ENCODE measurements at regions not wholly inside any gene's neighbourhood (a gene's known extent, or its start where the extent isn't known, plus 50 kb on each side); places are given as distances from the start of the nearest gene placed in this dataset.

DNA sequence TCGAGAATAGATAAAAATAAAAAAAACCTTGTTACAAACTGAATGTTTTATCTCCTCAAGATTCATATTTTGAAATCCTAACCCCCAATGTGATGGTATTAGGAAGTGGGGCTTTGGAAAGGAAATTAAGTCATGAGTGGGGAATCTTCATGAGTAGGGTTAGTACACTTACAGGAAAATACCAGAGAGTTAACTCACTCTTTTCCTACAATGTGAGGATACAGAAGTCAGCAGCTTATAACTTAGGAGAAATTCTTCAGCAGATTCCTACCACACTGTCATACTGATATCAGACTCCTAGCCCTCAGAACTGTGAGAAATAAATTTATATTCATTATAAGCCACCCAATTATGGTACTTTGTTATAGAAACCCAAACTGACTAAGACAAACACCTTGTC is 453.1 kb downstream of the GBE1 start:
- Histone ChIP-seq H3K9me3 (ENCODE audit: control insufficient read depth, insufficient read depth, low read depth, low read length) (no peaks in the 10 kb centered on the region), H3K36me3 (ENCODE audit: control insufficient read depth, insufficient read depth, low read length) (no peaks in the 10 kb centered on the region), H3K27me3 (ENCODE audit: control insufficient read depth, insufficient read depth, low read length) (no peaks in the 10 kb centered on the region), H3K4me3 (ENCODE audit: low read depth in 2 of 2, low read length in 2 of 2) (no peak overlapping the region), H3K4me1 (ENCODE audit: control insufficient read depth, insufficient read depth, low read length) (no peaks in the 10 kb centered on the region), H3K27ac (ENCODE audit: low read length) (no peak overlapping the region)
- intact Hi-C loops (cut with micrococcal nuclease; ENCODE audit: unreplicated experiment) = no loop called here
- POLR2A ChIA-PET = no interaction called here
- TF ChIP-seq TCF7L2 (IDR thresholded peaks at IDR 0.05; ENCODE audit: low read depth, low read length) (no peak), SIN3A (IDR thresholded peaks at IDR 0.05; ENCODE audit: borderline replicate concordance, insufficient read depth, low read depth, low read length) (no peak), POLR2AphosphoS5 (IDR thresholded peaks at IDR 0.05; ENCODE audit: low read depth, low read length) (no peak)
- TF ChIP-seq, protein P1, sequence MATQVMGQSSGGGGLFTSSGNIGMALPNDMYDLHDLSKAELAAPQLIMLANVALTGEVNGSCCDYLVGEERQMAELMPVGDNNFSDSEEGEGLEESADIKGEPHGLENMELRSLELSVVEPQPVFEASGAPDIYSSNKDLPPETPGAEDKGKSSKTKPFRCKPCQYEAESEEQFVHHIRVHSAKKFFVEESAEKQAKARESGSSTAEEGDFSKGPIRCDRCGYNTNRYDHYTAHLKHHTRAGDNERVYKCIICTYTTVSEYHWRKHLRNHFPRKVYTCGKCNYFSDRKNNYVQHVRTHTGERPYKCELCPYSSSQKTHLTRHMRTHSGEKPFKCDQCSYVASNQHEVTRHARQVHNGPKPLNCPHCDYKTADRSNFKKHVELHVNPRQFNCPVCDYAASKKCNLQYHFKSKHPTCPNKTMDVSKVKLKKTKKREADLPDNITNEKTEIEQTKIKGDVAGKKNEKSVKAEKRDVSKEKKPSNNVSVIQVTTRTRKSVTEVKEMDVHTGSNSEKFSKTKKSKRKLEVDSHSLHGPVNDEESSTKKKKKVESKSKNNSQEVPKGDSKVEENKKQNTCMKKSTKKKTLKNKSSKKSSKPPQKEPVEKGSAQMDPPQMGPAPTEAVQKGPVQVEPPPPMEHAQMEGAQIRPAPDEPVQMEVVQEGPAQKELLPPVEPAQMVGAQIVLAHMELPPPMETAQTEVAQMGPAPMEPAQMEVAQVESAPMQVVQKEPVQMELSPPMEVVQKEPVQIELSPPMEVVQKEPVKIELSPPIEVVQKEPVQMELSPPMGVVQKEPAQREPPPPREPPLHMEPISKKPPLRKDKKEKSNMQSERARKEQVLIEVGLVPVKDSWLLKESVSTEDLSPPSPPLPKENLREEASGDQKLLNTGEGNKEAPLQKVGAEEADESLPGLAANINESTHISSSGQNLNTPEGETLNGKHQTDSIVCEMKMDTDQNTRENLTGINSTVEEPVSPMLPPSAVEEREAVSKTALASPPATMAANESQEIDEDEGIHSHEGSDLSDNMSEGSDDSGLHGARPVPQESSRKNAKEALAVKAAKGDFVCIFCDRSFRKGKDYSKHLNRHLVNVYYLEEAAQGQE (IDR thresholded peaks at IDR 0.05; ENCODE audit: insufficient read depth in 1 of 2, low read depth in 2 of 2, low read length in 1 of 2) = no peak
- TF ChIP-seq, protein P2, sequence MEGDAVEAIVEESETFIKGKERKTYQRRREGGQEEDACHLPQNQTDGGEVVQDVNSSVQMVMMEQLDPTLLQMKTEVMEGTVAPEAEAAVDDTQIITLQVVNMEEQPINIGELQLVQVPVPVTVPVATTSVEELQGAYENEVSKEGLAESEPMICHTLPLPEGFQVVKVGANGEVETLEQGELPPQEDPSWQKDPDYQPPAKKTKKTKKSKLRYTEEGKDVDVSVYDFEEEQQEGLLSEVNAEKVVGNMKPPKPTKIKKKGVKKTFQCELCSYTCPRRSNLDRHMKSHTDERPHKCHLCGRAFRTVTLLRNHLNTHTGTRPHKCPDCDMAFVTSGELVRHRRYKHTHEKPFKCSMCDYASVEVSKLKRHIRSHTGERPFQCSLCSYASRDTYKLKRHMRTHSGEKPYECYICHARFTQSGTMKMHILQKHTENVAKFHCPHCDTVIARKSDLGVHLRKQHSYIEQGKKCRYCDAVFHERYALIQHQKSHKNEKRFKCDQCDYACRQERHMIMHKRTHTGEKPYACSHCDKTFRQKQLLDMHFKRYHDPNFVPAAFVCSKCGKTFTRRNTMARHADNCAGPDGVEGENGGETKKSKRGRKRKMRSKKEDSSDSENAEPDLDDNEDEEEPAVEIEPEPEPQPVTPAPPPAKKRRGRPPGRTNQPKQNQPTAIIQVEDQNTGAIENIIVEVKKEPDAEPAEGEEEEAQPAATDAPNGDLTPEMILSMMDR (IDR thresholded peaks at IDR 0.05) = no peak
- in situ Hi-C loops (cut with HindIII; ENCODE audit: low pct_unique_long_range_greater_than_20kb, low sequenced_read_pairs) = no loop called here
- DNase-seq (ENCODE audit: low read depth, low spot score) = no peak
- no TSS peak for BruUV-seq (replicated peaks)
- CTCF ChIA-PET = no interaction called here
- no peak for ATAC-seq

GRCh38 chr3:81307221-81307620 is 454.2 kb downstream of the GBE1 start:
- H3K27me3 ChIP-seq (ENCODE audit: control insufficient read depth, insufficient read depth, low read length) = no peaks in the 10 kb centered on the region
- H3K4me3 ChIP-seq (ENCODE audit: low read depth in 2 of 2, low read length in 2 of 2) = no peak overlapping the region
- no peaks in the 10 kb centered on the region for H3K36me3 ChIP-seq (ENCODE audit: control insufficient read depth, insufficient read depth, low read length)
- DNase-seq (ENCODE audit: low read depth, low spot score) = no peak
- no peaks in the 10 kb centered on the region for H3K4me1 ChIP-seq (ENCODE audit: control insufficient read depth, insufficient read depth, low read length)
- intact Hi-C loops (cut with micrococcal nuclease; ENCODE audit: unreplicated experiment) = no loop called here
- TF ChIP-seq TCF7L2 (IDR thresholded peaks at IDR 0.05; ENCODE audit: low read depth, low read length) = no peak
- TF ChIP-seq SIN3A (IDR thresholded peaks at IDR 0.05; ENCODE audit: borderline replicate concordance, insufficient read depth, low read depth, low read length) = no peak
- TF ChIP-seq, protein P2 (IDR thresholded peaks at IDR 0.05) = no peak
- no peak for TF ChIP-seq POLR2AphosphoS5 (IDR thresholded peaks at IDR 0.05; ENCODE audit: low read depth, low read length)
- TF ChIP-seq, protein P1 (IDR thresholded peaks at IDR 0.05; ENCODE audit: insufficient read depth in 1 of 2, low read depth in 2 of 2, low read length in 1 of 2) = no peak
- ChIA-PET POLR2A (no interaction called here), CTCF (no interaction called here)
- in situ Hi-C loops (cut with HindIII; ENCODE audit: low pct_unique_long_range_greater_than_20kb, low sequenced_read_pairs) = no loop called here
- ATAC-seq = no peak
- H3K27ac ChIP-seq (ENCODE audit: low read length) = no peak overlapping the region
- BruUV-seq (replicated peaks) = no TSS peak
- no peaks in the 10 kb centered on the region for H3K9me3 ChIP-seq (ENCODE audit: control insufficient read depth, insufficient read depth, low read depth, low read length)

Measured in Panc1 (cell line).